BLaER1 (cell line): ENCODE measurements at regions not wholly inside any gene's neighbourhood (a gene's known extent, or its start where the extent isn't known, plus 50 kb on each side); places are given as distances from the start of the nearest gene placed in this dataset.

Experiments
- H3K27ac ChIP-seq: shearing (Covaris generic); formaldehyde crosslinking; 2 replicates; pipeline ENCODE4 v1.8.1; 2022
- H3K27me3 ChIP-seq: shearing (Covaris generic); formaldehyde crosslinking; 2 replicates; pipeline ENCODE4 v1.8.1; 2022
- H3K36me3 ChIP-seq: shearing (Covaris generic); formaldehyde crosslinking; 2 replicates; pipeline ENCODE4 v1.8.1; 2022
- H3K4me1 ChIP-seq: shearing (Covaris generic); formaldehyde crosslinking; 2 replicates; pipeline ENCODE4 v1.8.1; 2022
- H3K4me2 ChIP-seq: shearing (Covaris generic); formaldehyde crosslinking; 2 replicates; pipeline ENCODE4 v1.8.1; 2022
- H3K4me3 ChIP-seq: shearing (Covaris generic); formaldehyde crosslinking; 2 replicates; pipeline ENCODE4 v1.8.1; 2022
- H3K9ac ChIP-seq: shearing (Covaris generic); formaldehyde crosslinking; 2 replicates; pipeline ENCODE4 v1.8.1; 2022
- H3K9me3 ChIP-seq: shearing (Covaris generic); formaldehyde crosslinking; 2 replicates; pipeline ENCODE4 v1.8.1; 2022
- H4K20me1 ChIP-seq: shearing (Covaris generic); formaldehyde crosslinking; 2 replicates; pipeline ENCODE4 v1.8.1; 2022
- Cebpa-rat ChIP-seq: shearing (Covaris generic); IDR thresholded peaks from 2 replicates; pipeline ENCODE4 v1.8.1; 2022

- no peak overlapping the region for H3K27ac ChIP-seq
- H4K20me1 ChIP-seq: no peaks in the 10 kb centered on the region
- H3K36me3 ChIP-seq: no peaks in the 10 kb centered on the region
- H3K4me3 ChIP-seq: no peak overlapping the region
- H3K9me3 ChIP-seq: no peaks in the 10 kb centered on the region
- no peaks in the 10 kb centered on the region for H3K27me3 ChIP-seq
- TF ChIP-seq Cebpa-rat: no peak
- no peak overlapping the region for H3K4me2 ChIP-seq
- no peaks in the 10 kb centered on the region for H3K4me1 ChIP-seq
- H3K9ac ChIP-seq: no peak overlapping the region
These were observed 572.5 kb upstream of the AADAT start for GRCh38 chr4:170662250-170662649.

GRCh38 chr4:170657761-170658160 lies 568.0 kb upstream of the AADAT start:
- Histone ChIP-seq H3K27me3 (no peaks in the 10 kb centered on the region), H3K4me2 (no peak overlapping the region), H3K9ac (no peak overlapping the region), H3K27ac (no peak overlapping the region), H3K4me1 (no peaks in the 10 kb centered on the region), H3K9me3 (no peaks in the 10 kb centered on the region), H3K36me3 (no peaks in the 10 kb centered on the region), H3K4me3 (no peak overlapping the region), H4K20me1 (no peaks in the 10 kb centered on the region)
- no peak for TF ChIP-seq Cebpa-rat

GRCh38 chr4:170656506-170656905 lies 566.8 kb upstream of the AADAT start:
- H3K27ac ChIP-seq: no peak overlapping the region
- H3K4me2 ChIP-seq: no peak overlapping the region
- H3K9me3 ChIP-seq: no peaks in the 10 kb centered on the region
- H3K9ac ChIP-seq: no peak overlapping the region
- H3K4me3 ChIP-seq: no peak overlapping the region
- H3K36me3 ChIP-seq: no peaks in the 10 kb centered on the region
- H3K27me3 ChIP-seq: no peaks in the 10 kb centered on the region
- TF ChIP-seq Cebpa-rat: no peak
- H3K4me1 ChIP-seq: no peaks in the 10 kb centered on the region
- no peaks in the 10 kb centered on the region for H4K20me1 ChIP-seq

GRCh38 chr4:170652571-170652970 lies 562.8 kb upstream of the AADAT start:
- no peak overlapping the region for H3K27ac ChIP-seq
- no peaks in the 10 kb centered on the region for H3K4me1 ChIP-seq
- TF ChIP-seq Cebpa-rat: no peak

GRCh38 chr4:170651786-170652185 lies 562.0 kb upstream of the AADAT start:
- H3K27ac ChIP-seq: no peak overlapping the region
- H3K36me3 ChIP-seq: no peaks in the 10 kb centered on the region
- H3K4me3 ChIP-seq: no peak overlapping the region
- TF ChIP-seq Cebpa-rat: no peak
- H4K20me1 ChIP-seq: no peaks in the 10 kb centered on the region
- H3K9me3 ChIP-seq: no peaks in the 10 kb centered on the region
- no peaks in the 10 kb centered on the region for H3K4me1 ChIP-seq
- H3K4me2 ChIP-seq: no peak overlapping the region
- no peak overlapping the region for H3K9ac ChIP-seq
- no peaks in the 10 kb centered on the region for H3K27me3 ChIP-seq

More at GRCh38 chr4:170652571-170652970, 562.8 kb upstream of the AADAT start:
- Histone ChIP-seq H3K4me3 (no peak overlapping the region), H3K4me2 (no peak overlapping the region), H3K27me3 (no peaks in the 10 kb centered on the region), H3K9me3 (no peaks in the 10 kb centered on the region), H3K36me3 (no peaks in the 10 kb centered on the region), H4K20me1 (no peaks in the 10 kb centered on the region), H3K9ac (no peak overlapping the region)

- no peaks in the 10 kb centered on the region for H3K36me3 ChIP-seq
- H3K4me1 ChIP-seq: no peaks in the 10 kb centered on the region
- H3K27me3 ChIP-seq: no peaks in the 10 kb centered on the region
- no peak overlapping the region for H3K27ac ChIP-seq
- TF ChIP-seq Cebpa-rat: no peak
- H3K4me2 ChIP-seq: no peak overlapping the region
- H4K20me1 ChIP-seq: no peaks in the 10 kb centered on the region
- H3K9ac ChIP-seq: no peak overlapping the region
- H3K9me3 ChIP-seq: peaks cover 9% of the 10 kb centered on the region; the same call in 1 of the 2 replicates
- no peak overlapping the region for H3K4me3 ChIP-seq
These were observed 537.7 kb upstream of the AADAT start for GRCh38 chr4:170627418-170627817.

- no peaks in the 10 kb centered on the region for H3K4me1 ChIP-seq
- H4K20me1 ChIP-seq: no peaks in the 10 kb centered on the region
- no peaks in the 10 kb centered on the region for H3K9me3 ChIP-seq
- TF ChIP-seq Cebpa-rat: no peak
- no peaks in the 10 kb centered on the region for H3K36me3 ChIP-seq
- no peak overlapping the region for H3K4me2 ChIP-seq
- no peak overlapping the region for H3K9ac ChIP-seq
- H3K27ac ChIP-seq: no peak overlapping the region
- no peak overlapping the region for H3K4me3 ChIP-seq
- H3K27me3 ChIP-seq: no peaks in the 10 kb centered on the region
These were observed 534.1 kb upstream of the AADAT start for GRCh38 chr4:170623899-170624298.

- no peaks in the 10 kb centered on the region for H3K36me3 ChIP-seq
- no peak overlapping the region for H3K4me3 ChIP-seq
- TF ChIP-seq Cebpa-rat: no peak
- no peak overlapping the region for H3K4me2 ChIP-seq
- H3K9ac ChIP-seq: no peak overlapping the region
- H3K27me3 ChIP-seq: no peaks in the 10 kb centered on the region
- no peaks in the 10 kb centered on the region for H4K20me1 ChIP-seq
- no peak overlapping the region for H3K27ac ChIP-seq
- peaks cover 4% of the 10 kb centered on the region; the same call in 1 of the 2 replicates for H3K9me3 ChIP-seq
- no peaks in the 10 kb centered on the region for H3K4me1 ChIP-seq
These were observed 520.7 kb upstream of the AADAT start for GRCh38 chr4:170610434-170610833.

- no peak overlapping the region for H3K27ac ChIP-seq
- no peaks in the 10 kb centered on the region for H3K36me3 ChIP-seq
- H3K9me3 ChIP-seq: no peaks in the 10 kb centered on the region
- H4K20me1 ChIP-seq: no peaks in the 10 kb centered on the region
- H3K4me2 ChIP-seq: no peak overlapping the region
- no peaks in the 10 kb centered on the region for H3K27me3 ChIP-seq
- H3K9ac ChIP-seq: no peak overlapping the region
- TF ChIP-seq Cebpa-rat: no peak
- no peaks in the 10 kb centered on the region for H3K4me1 ChIP-seq
- no peak overlapping the region for H3K4me3 ChIP-seq
These were observed 510.1 kb upstream of the AADAT start for GRCh38 chr4:170599894-170600293.

- Histone ChIP-seq H3K9ac (no peak overlapping the region), H3K36me3 (no peaks in the 10 kb centered on the region), H3K27ac (no peak overlapping the region), H3K9me3 (no peaks in the 10 kb centered on the region), H3K4me2 (no peak overlapping the region), H3K4me3 (no peak overlapping the region), H4K20me1 (no peaks in the 10 kb centered on the region), H3K27me3 (no peaks in the 10 kb centered on the region), H3K4me1 (no peaks in the 10 kb centered on the region)
- TF ChIP-seq Cebpa-rat: no peak
These were observed 501.3 kb upstream of the AADAT start for GRCh38 chr4:170591076-170591475.

- no peak for TF ChIP-seq Cebpa-rat
- no peak overlapping the region for H3K27ac ChIP-seq
These were observed 499.9 kb upstream of the AADAT start for GRCh38 chr4:170589597-170590191.

More at GRCh38 chr4:170589597-170590191, 499.9 kb upstream of the AADAT start:
- no peak overlapping the region for H3K9ac ChIP-seq
- H3K4me3 ChIP-seq: no peak overlapping the region
- H3K4me1 ChIP-seq: no peaks in the 10 kb centered on the region
- no peaks in the 10 kb centered on the region for H3K27me3 ChIP-seq
- H3K36me3 ChIP-seq: no peaks in the 10 kb centered on the region
- no peak overlapping the region for H3K4me2 ChIP-seq
- no peaks in the 10 kb centered on the region for H4K20me1 ChIP-seq
- no peaks in the 10 kb centered on the region for H3K9me3 ChIP-seq
